Gastrocnemius medialis (tissue), 4 donors: ENCODE measurements at regions not wholly inside any gene's neighbourhood (a gene's known extent, or its start where the extent isn't known, plus 50 kb on each side); places are given as distances from the start of the nearest gene placed in this dataset.
"Not testable (repeated sequence)": the region's sequence is repeated elsewhere in the genome, so short reads cannot be mapped to it uniquely, and the experiment has no call there.

Source experiments
- ATAC-seq, 2 donors: fragments of 150-250 bp; one replicate each; pipeline ENCODE4 v1.9.1; 2016
- DNase-seq, 2 donors: peaks; one replicate each; pipeline ENCODE4 v3.0.0-alpha.2; 2019
- H3K27ac ChIP-seq, 4 donors: fragments of 200-600 bp; sonication (generic); 1 replicate in 1 of 4; 2 replicates in 3 of 4; pipeline ENCODE4 v1.5.1; 2016 to 2018; ENCODE audit warnings: mild to moderate bottlenecking in 2 of 4, moderate library complexity in 1 of 4
- H3K27me3 ChIP-seq, 3 donors: fragments of 200-600 bp; sonication (generic) in 2 of 3; 1 replicate in 1 of 3; 2 replicates in 2 of 3; pipeline versions ENCODE4 v1.5.1 to v1.6.0; 2016 to 2019; ENCODE audit warnings: mild to moderate bottlenecking in 1 of 3, moderate library complexity in 1 of 3
- H3K36me3 ChIP-seq, 2 donors: fragments of 200-600 bp; sonication (generic) in 1 of 2; one replicate each; pipeline ENCODE4 v1.5.1; 2017 to 2018
- H3K4me1 ChIP-seq, 2 donors: fragments of 200-600 bp; sonication (generic) in 1 of 2; one replicate each; pipeline ENCODE4 v1.5.1; 2016 to 2017; ENCODE audit warnings: mild to moderate bottlenecking in 2 of 2
- H3K4me3 ChIP-seq, 4 donors: fragments of 200-600 bp; sonication (generic) in 3 of 4; 1 replicate in 1 of 4; 2 replicates in 3 of 4; pipeline ENCODE4 v1.5.1; 2016 to 2019; ENCODE audit warnings: mild to moderate bottlenecking in 2 of 4
- H3K9me3 ChIP-seq, 3 donors: fragments of 200-600 bp; sonication (generic) in 2 of 3; 1 replicate in 1 of 3; 2 replicates in 2 of 3; pipeline ENCODE4 v1.5.1; 2016 to 2019
- POLR2A ChIP-seq, 2 donors: fragments of 450-650 bp; IDR thresholded peaks; one replicate each; pipeline ENCODE4 v1.6.1; 2017; ENCODE audit warnings: antibody characterized with exemption in 2 of 2, mild to moderate bottlenecking in 2 of 2, moderate library complexity in 2 of 2
- in situ Hi-C, 4 donors: fragments of 200-750 bp; cut with MboI; loops; one replicate each; pipeline versions ENCODE4 v1.15.0 to v1.8.0; 2017; ENCODE audit warnings: low sequenced_read_pairs in 4 of 4
- intact Hi-C: fragments of 100-400 bp; cut with DNase I; formaldehyde crosslinking; loops from one replicate; pipeline ENCODE4 v1.15.1; 2023; ENCODE audit warnings: low total_unique reads

DNA sequence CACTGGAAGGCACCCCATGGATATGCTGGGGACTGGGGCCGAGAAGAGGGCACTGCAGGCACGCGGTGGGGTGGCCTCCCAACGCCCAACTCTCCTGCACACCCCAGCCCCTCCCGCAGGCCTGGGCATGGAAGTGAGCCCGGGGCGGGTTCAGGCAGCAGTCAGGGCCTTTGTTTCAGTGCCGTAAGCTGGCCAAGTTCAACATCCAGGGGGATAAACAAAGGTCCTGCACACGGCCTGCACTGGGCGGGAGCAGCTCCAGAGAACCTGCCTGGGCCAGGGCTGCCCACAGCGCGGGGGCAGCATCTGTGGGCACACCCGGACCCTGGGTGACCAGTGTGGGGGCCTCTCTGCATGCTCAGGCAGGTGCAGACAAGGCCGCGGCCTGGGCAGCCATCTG is 5425.8 kb upstream of the TPTE start:
- H3K27ac ChIP-seq, H3K4me1 ChIP-seq, DNase-seq, H3K9me3 ChIP-seq, H3K36me3 ChIP-seq, intact Hi-C loops, in situ Hi-C loops, H3K4me3 ChIP-seq, ATAC-seq, H3K27me3 ChIP-seq: not testable (repeated sequence)

DNA sequence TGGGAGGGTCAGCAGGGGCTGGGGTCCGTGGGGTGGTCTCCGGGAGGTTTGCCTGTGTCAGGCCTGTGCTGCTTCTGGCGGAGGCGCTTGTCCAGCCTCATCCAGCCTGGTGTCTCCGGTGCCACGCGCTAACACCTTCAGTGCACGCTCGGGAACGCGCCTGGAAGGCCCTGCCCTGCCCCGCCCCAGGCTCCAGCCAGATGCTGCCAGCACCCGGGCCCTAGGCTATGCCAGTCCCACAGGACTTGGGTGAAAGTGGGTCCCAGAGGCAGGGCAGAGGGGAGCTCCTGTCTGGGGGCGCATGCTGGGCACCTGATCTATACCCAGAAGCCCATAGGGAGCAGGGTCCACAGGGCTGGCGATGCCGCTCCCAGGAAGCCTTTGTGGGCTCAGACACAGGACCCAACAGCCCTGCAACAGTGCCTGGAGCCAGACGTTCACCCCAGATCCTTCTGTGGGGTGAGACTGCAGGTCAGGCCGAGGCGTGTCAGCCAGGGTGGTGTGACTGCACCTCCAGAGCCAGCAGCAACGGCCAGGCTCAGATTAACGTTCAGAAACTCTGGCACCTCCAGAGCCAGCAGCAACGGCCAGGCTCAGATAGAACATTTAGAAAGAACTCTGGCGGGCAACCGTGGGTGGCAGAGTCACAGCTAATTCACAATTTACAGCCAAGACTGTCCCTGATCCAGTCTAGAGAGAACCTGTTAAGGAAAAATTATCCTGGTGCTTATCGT is 5423.2 kb upstream of the TPTE start:
- H3K4me3 ChIP-seq, DNase-seq, in situ Hi-C loops, H3K9me3 ChIP-seq, intact Hi-C loops, H3K4me1 ChIP-seq, H3K27me3 ChIP-seq, H3K27ac ChIP-seq, H3K36me3 ChIP-seq: not testable (repeated sequence)
- ATAC-seq, result peak in 1 of 2 donors; percentile 41

DNA sequence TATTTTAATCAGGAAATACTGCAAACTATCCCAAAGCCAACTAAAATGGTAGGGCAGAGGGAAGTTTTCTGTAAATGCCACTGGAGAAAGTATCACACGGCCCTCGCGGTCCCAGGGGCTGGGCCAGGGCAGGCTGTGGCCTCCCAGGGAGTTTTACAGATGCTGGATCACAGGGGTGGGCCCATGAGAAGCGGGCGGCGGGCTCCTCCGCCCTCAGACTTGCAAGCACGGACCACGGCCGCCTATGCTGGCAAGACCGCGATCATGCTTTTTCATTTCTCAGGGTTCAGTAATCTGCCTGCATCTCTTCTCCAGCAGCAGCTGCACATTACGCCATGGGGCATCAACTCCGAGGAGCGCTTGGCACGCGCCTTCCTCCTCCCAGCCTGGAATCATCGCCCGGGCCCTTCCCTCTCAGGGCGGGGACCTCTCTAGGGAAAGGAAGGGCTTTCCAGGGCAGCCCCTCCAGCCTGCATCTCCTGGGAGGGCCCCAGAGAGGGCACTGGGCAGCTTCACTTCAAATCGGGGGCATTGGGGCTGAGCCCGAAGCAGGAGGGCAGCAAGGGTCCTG is 5420.7 kb upstream of the TPTE start:
- in situ Hi-C loops, H3K27me3 ChIP-seq, H3K4me1 ChIP-seq, H3K27ac ChIP-seq, intact Hi-C loops, H3K9me3 ChIP-seq, H3K4me3 ChIP-seq, DNase-seq, H3K36me3 ChIP-seq: not testable (repeated sequence)
- peak; percentile 46 to 59 for ATAC-seq

DNA sequence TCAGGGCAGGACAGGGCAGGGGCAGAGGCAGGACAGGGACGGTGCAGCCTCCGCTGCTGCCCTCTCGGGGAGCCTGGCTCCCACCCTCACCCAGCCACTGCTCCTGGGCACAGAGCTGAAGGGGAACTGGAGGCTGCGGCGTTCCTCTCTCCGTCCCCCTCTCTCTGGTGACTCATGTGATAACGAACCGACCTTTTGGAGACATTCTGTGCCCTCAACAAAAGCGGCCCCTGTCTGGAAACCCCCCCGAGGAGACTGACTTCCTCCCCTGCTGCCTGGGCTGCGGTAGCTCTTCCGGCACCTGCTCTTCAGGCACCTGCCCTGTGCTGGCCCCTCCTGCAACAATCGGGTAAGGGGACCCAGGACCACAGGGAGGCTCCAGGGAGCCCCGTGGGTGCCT is 5419.6 kb upstream of the TPTE start:
- in situ Hi-C loops, H3K27ac ChIP-seq, H3K9me3 ChIP-seq, H3K4me3 ChIP-seq, H3K36me3 ChIP-seq, intact Hi-C loops, H3K4me1 ChIP-seq, H3K27me3 ChIP-seq: not testable (repeated sequence)
- ATAC-seq (peak in 1 of 2 donors; percentile 16), DNase-seq (peak in 1 of 2 donors; percentile 19)
- TF ChIP-seq POLR2A (IDR thresholded peaks at IDR 0.05), result peak in 1 of 2 donors; percentile 18

DNA sequence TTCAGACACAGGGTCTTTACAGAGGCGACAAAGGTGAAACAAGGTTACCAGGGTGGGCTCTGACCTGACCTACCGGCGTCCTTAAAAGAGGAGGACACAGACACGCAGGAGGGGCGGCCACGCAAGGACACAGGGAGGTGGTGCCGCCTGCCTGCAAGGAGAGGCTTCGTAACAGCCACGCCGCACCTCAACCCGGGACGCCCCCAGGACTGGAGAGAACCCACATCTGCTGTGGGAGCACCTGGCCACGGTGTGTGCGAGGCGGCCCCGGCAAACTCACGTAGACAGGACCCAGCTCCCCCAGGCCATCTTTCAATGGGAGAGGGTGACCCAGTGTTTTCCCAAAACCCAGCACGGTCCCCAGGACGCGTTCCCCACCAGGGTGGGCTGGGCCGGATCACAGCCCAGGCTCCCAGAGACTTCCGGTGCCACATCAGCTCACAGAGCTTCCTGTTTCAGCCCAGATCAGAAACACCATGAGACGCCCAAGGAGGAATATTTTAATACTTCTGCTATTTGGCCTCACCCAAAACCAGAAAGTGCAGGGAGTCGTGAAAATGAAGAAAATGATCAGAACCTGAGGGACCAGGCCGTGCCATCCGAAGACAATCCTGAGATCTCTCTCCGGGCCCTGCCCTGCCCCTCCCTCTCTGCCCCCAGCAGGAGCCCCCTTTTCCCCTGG is 5417.4 kb upstream of the TPTE start:
- intact Hi-C loops, H3K4me1 ChIP-seq, ATAC-seq, H3K4me3 ChIP-seq, DNase-seq, H3K27me3 ChIP-seq, H3K27ac ChIP-seq, H3K36me3 ChIP-seq, H3K9me3 ChIP-seq, in situ Hi-C loops: not testable (repeated sequence)

DNA sequence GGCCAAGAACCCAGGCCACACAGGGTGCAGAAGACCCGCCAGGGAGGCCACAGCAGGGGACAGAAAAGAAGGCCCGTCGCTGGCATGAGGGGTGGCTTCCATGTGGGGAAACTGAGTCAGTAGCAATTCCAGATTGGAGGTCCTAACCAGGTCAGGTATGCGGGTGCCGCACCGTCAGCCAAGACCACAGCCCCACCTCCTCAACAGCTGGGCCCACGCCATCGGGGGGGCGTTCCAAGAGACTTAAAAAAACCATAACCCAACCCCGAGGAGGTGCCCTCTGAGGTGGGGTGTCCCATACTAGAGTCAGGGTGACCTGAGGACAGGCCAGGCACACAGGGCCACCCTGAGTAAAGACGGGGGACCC is 5416.8 kb upstream of the TPTE start:
- in situ Hi-C loops, H3K9me3 ChIP-seq, intact Hi-C loops, ATAC-seq, H3K4me3 ChIP-seq, H3K27me3 ChIP-seq, H3K4me1 ChIP-seq, H3K27ac ChIP-seq, H3K36me3 ChIP-seq, DNase-seq: not testable (repeated sequence)

DNA sequence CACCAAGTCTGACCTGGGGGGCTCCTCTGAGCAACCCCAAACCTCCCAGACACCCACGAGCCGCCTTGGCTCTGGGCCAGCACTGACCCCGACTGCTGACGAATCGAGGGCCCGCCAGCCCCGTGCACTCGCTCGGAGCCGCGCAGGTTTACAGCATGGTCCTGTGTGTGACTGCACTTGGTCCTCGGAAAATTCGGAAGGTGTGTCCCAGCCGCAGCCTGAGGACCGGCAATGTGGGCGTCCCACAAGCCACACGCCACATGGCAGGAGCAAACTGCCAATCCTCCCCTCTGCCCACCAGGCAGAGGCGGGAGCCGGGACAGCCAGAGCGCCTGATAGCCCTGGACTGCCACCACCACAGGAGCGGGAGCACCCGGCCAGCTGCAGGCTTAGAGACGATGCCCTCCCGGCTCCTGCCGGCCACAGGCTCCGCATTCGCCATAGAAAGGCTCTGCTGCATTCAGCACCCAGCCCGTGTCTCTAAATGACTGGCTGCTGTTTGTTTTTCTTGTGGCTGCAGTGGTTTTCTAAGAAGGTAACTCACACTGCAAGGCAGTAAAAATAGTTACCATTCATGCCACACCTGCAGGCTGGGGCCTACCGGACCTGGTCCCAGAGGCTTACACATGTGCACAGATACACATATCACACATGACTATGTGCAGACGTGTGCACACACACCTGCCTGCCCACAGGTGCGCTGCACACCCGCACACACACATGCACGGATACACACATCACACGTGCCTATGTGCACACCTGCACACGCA is 5415.3 kb upstream of the TPTE start:
- H3K27me3 ChIP-seq, ATAC-seq, H3K4me3 ChIP-seq, H3K36me3 ChIP-seq, DNase-seq, H3K27ac ChIP-seq, intact Hi-C loops, H3K4me1 ChIP-seq, in situ Hi-C loops, H3K9me3 ChIP-seq: not testable (repeated sequence)

DNA sequence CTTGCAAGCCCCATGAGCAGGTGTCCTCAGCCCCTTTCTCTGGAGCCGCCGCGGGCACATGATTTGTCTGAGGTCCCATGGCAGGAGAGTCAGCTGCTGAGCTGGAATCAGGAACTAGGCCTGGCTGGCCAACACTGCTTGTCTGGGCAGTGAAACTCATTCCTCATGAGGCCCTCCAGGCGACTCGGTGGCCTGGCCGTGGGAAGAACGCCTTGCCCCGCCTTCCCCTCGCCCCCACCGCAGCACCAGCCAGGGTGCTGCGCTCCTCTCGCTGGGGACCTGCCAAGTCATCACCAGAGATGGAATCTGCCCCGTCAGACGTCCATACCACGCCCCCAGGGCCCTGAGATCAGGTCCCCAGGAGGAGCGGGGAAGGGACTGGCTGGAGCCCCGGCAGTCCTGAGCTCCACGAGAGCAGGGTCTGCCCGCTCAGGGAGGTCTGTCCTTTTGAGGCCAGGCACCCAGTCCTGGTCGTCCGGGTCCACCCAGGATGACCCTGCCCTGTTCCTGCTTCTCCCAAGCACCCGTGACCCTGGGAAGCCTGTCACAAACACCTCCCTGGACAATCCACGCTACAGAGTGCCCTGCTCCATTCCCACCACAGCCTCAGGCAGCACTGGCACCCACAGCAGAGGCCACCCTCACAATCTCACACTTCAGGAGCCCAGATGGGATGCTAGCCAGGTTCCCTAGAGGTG is 5414.5 kb upstream of the TPTE start:
- H3K27me3 ChIP-seq, DNase-seq, intact Hi-C loops, in situ Hi-C loops, H3K36me3 ChIP-seq, H3K4me3 ChIP-seq, H3K9me3 ChIP-seq, H3K4me1 ChIP-seq: not testable (repeated sequence)
- peak overlapping the region; percentile 43 to 72 (median 54) for H3K27ac ChIP-seq
- ATAC-seq, result peak; percentile 37 to 59

DNA sequence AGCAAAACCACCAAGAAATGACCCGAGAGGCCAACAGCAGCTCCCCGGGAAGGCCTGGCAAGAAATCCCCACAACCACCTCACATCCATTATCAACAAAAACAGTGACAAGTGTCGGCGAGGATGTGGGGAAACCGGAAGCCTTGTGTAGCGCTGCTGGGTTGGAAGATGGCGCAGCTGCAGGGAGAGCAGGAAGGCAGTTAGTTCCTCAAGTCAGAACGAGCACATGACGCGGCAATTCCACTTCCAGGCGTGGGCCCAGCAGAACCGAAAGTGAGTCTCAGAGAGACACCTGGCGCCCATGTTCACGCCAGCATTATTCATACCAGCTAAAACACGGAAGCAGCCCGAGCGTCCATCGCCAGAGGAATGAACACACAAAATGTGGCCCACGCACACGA is 5413.7 kb upstream of the TPTE start:
- DNase-seq, intact Hi-C loops, H3K27me3 ChIP-seq, H3K9me3 ChIP-seq, H3K4me1 ChIP-seq, H3K27ac ChIP-seq, in situ Hi-C loops, H3K4me3 ChIP-seq, ATAC-seq, H3K36me3 ChIP-seq: not testable (repeated sequence)

DNA sequence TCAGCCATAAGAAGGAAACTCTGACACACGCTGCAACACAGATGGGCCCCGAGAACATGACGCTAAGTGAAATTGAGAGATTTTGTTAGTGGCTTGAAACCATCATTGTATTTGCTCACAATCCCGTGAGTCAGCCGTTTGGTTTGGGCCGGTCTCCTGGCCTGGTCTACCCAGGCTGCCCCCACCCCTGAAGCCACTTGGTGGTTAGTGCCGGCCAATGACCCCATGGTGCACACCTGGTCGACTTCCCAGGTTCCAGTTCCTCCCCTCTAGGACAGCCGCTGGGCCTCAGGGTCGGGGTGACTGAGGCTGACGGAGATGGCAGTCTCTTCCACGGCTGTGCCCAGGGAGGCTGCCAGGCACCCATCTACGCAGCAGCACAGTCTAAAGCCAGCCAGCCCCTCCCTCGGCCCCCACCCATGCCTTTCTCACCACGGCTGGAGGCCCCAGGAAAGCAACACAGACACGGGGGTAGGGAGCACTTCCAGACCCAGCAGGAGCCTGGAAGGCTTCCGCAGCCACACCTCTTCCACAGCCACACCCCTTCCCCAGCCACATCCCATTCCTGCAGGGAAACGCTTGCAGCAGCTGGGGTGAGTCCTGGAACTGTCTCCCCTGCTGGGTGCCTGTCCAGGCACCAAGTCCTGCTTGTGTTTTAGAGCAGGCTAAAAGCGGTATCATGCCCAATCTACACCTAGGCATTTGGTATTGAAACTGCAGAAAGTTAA is 5413.2 kb upstream of the TPTE start:
- ATAC-seq, H3K27me3 ChIP-seq, intact Hi-C loops, H3K36me3 ChIP-seq, H3K27ac ChIP-seq, in situ Hi-C loops, H3K9me3 ChIP-seq, H3K4me3 ChIP-seq, H3K4me1 ChIP-seq, DNase-seq: not testable (repeated sequence)
